VCaP (cell line): ENCODE measurements at regions not wholly inside any gene's neighbourhood (a gene's known extent, or its start where the extent isn't known, plus 50 kb on each side); places are given as distances from the start of the nearest gene placed in this dataset.

Source experiments
- H3K27ac ChIP-seq: fragments of 450-650 bp; 2 replicates; pipeline ENCODE4 v1.5.1; 2017
- CTCF ChIP-seq: fragments of 450-650 bp; conservative IDR thresholded peaks from 2 replicates; pipeline ENCODE4 v1.5.1; 2017; ENCODE audit warnings: mild to moderate bottlenecking, moderate library complexity

GRCh38 chr15:79538527-79538926 lies 106.4 kb downstream of the MINAR1 start:
- H3K27ac ChIP-seq = no peak overlapping the region
- TF ChIP-seq CTCF = no peak

- no peak overlapping the region for H3K27ac ChIP-seq
- no peak for TF ChIP-seq CTCF
Observed at GRCh38 chr15:79539401-79539800, 107.3 kb downstream of the MINAR1 start.

GRCh38 chr15:79540551-79540950 lies 108.4 kb downstream of the MINAR1 start:
- no peak overlapping the region for H3K27ac ChIP-seq
- TF ChIP-seq CTCF = 0 out of 2 replicates have a peak, but pooled peaks have one; percentile 19

- TF ChIP-seq CTCF = no peak
- no peak overlapping the region for H3K27ac ChIP-seq
Observed at GRCh38 chr15:79541196-79541595, 109.1 kb downstream of the MINAR1 start.

- no peak for TF ChIP-seq CTCF
Observed at GRCh38 chr15:79543097-79543496, 111.0 kb downstream of the MINAR1 start.

GRCh38 chr15:79549196-79549595 lies 117.1 kb downstream of the MINAR1 start:
- H3K27ac ChIP-seq = no peak overlapping the region
- TF ChIP-seq CTCF = no peak

More at GRCh38 chr15:79543097-79543496, 111.0 kb downstream of the MINAR1 start:
- no peak overlapping the region for H3K27ac ChIP-seq

- TF ChIP-seq CTCF = no peak
- H3K27ac ChIP-seq = no peak overlapping the region
Observed at GRCh38 chr15:79560384-79560783, 128.2 kb downstream of the MINAR1 start.

- TF ChIP-seq CTCF = no peak
- H3K27ac ChIP-seq = peak overlapping the region; percentile 58
Observed at GRCh38 chr15:79561982-79562381, 129.8 kb downstream of the MINAR1 start.
